ENCODE measurements at regions not wholly inside any gene's neighbourhood (a gene's known extent, or its start where the extent isn't known, plus 50 kb on each side); places are given as distances from the start of the nearest gene placed in this dataset.

- no peak for DNase-seq
- 58 to 71% methylated on average over 4 of the region's 4 CpGs for WGBS, 2 donors
- H3K27me3 ChIP-seq = peaks cover 0 to 5% (median 0%) of the 10 kb centered on the region in 3 donors
- TF ChIP-seq POLR2A (IDR thresholded peaks at IDR 0.05) = no peak
- TF ChIP-seq EP300 (IDR thresholded peaks at IDR 0.05) = no peak
- no peak for TF ChIP-seq POLR2AphosphoS5 (IDR thresholded peaks at IDR 0.05)
- TF ChIP-seq CTCF (IDR thresholded peaks at IDR 0.05) = no peak
- no peaks in the 10 kb centered on the region for H3K36me3 ChIP-seq
- H3K27ac ChIP-seq = no peak overlapping the region
- intact Hi-C loops (cut with DNase I) = no loop called here
- H3K4me1 ChIP-seq = no peaks in the 10 kb centered on the region
- peaks cover 0 to 5% (median 0%) of the 10 kb centered on the region in 4 donors for H3K9me3 ChIP-seq
- H3K4me3 ChIP-seq = no peak overlapping the region
These were observed 97.3 kb downstream of the FOXB1 start for GRCh38 chr15:60101416-60101815.

GRCh38 chr15:60102748-60103147 lies 98.6 kb downstream of the FOXB1 start:
- H3K27me3 ChIP-seq = peaks cover 0 to 5% (median 0%) of the 10 kb centered on the region in 3 donors
- intact Hi-C loops (cut with DNase I) = no loop called here
- no peaks in the 10 kb centered on the region for H3K36me3 ChIP-seq
- no peaks in the 10 kb centered on the region for H3K4me1 ChIP-seq
- no peak for DNase-seq
- no peaks in the 10 kb centered on the region for H3K9me3 ChIP-seq
- TF ChIP-seq POLR2AphosphoS5 (IDR thresholded peaks at IDR 0.05) (no peak), POLR2A (IDR thresholded peaks at IDR 0.05) (no peak), CTCF (IDR thresholded peaks at IDR 0.05) (no peak), EP300 (IDR thresholded peaks at IDR 0.05) (no peak)
- no peak overlapping the region for H3K27ac ChIP-seq
- H3K4me3 ChIP-seq = no peak overlapping the region

GRCh38 chr15:60110909-60111308 lies 106.8 kb downstream of the FOXB1 start:
- H3K27ac ChIP-seq = no peak overlapping the region
- no peaks in the 10 kb centered on the region for H3K36me3 ChIP-seq
- H3K4me3 ChIP-seq = no peak overlapping the region
- H3K9me3 ChIP-seq = no peaks in the 10 kb centered on the region
- no peaks in the 10 kb centered on the region for H3K4me1 ChIP-seq
- intact Hi-C loops (cut with DNase I) = no loop called here
- no peak for TF ChIP-seq POLR2AphosphoS5 (IDR thresholded peaks at IDR 0.05)
- TF ChIP-seq EP300 (IDR thresholded peaks at IDR 0.05) = no peak
- TF ChIP-seq POLR2A (IDR thresholded peaks at IDR 0.05) = no peak
- no peak for TF ChIP-seq CTCF (IDR thresholded peaks at IDR 0.05)
- WGBS, 2 donors = 90 to 91% methylated on average over 5 of the region's 5 CpGs
- DNase-seq = no peak
- peaks cover 0 to 5% (median 0%) of the 10 kb centered on the region in 3 donors for H3K27me3 ChIP-seq

GRCh38 chr15:60115579-60116380 lies 111.7 kb downstream of the FOXB1 start:
- no peak for DNase-seq
- TF ChIP-seq CTCF (IDR thresholded peaks at IDR 0.05) (no peak), POLR2AphosphoS5 (IDR thresholded peaks at IDR 0.05) (no peak), EP300 (IDR thresholded peaks at IDR 0.05) (no peak), POLR2A (IDR thresholded peaks at IDR 0.05) (no peak)
- no peak overlapping the region for H3K27ac ChIP-seq
- H3K4me1 ChIP-seq = no peaks in the 10 kb centered on the region
- no peaks in the 10 kb centered on the region for H3K36me3 ChIP-seq
- WGBS, 2 donors = 60 to 69% methylated on average over 9 of the region's 9 CpGs
- intact Hi-C loops (cut with DNase I) = no loop called here
- H3K27me3 ChIP-seq = peaks cover 3 to 47% (median 6%) of the 10 kb centered on the region in 3 donors
- no peak overlapping the region for H3K4me3 ChIP-seq
- H3K9me3 ChIP-seq = no peaks in the 10 kb centered on the region

Data from sigmoid colon (tissue), 6 donors.